GM12874 (cell line): ENCODE measurements at regions not wholly inside any gene's neighbourhood (a gene's known extent, or its start where the extent isn't known, plus 50 kb on each side); places are given as distances from the start of the nearest gene placed in this dataset.

Experiments used
- TF ChIP-seq, protein P1 (sequence below): IDR thresholded peaks from 2 replicates; pipeline ENCODE4 v1.5.1; 2011; ENCODE audit warnings: low read depth, mild to moderate bottlenecking, control low read depth, low read length, moderate library complexity; ENCODE audit not compliant: insufficient read depth

DNA sequence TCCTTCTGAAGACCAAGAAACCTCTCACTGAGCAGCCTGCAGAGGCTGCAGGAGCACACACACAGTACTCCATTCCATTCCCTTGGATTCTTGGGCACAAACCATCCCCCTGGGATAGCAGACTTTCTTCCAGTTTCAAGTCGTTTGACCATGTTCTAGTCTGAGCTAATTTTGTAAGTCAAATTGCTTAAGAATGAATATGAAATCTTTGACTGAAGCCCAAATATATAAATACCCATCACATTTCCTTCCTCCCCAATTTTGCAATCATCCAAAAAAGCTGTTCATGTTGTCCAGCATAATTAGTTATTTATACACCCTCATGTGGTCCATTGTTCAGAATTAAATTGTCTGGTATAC is 231.2 kb upstream of the TPRG1 start:
- TF ChIP-seq, protein P1, sequence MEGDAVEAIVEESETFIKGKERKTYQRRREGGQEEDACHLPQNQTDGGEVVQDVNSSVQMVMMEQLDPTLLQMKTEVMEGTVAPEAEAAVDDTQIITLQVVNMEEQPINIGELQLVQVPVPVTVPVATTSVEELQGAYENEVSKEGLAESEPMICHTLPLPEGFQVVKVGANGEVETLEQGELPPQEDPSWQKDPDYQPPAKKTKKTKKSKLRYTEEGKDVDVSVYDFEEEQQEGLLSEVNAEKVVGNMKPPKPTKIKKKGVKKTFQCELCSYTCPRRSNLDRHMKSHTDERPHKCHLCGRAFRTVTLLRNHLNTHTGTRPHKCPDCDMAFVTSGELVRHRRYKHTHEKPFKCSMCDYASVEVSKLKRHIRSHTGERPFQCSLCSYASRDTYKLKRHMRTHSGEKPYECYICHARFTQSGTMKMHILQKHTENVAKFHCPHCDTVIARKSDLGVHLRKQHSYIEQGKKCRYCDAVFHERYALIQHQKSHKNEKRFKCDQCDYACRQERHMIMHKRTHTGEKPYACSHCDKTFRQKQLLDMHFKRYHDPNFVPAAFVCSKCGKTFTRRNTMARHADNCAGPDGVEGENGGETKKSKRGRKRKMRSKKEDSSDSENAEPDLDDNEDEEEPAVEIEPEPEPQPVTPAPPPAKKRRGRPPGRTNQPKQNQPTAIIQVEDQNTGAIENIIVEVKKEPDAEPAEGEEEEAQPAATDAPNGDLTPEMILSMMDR: no peak

DNA sequence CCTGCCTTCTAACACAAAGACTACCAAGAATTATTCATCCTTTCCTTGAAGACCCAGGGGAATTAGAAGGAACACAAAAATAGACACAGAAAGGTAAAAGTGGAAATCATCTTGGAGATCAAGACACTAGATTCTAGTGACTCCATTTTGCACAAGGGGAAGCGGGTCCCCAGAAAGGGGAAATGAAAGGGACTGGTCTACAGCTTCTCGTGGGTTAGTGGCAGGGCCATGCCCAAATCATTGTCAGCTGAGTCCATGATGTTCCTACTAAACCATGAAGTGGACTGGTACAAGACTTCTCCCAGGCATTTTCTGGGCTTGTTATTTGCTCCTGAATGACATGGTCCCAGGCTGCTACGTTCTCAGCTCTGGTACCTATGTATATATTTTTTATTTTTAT is 230.7 kb upstream of the TPRG1 start:
- TF ChIP-seq, protein P1: no peak

DNA sequence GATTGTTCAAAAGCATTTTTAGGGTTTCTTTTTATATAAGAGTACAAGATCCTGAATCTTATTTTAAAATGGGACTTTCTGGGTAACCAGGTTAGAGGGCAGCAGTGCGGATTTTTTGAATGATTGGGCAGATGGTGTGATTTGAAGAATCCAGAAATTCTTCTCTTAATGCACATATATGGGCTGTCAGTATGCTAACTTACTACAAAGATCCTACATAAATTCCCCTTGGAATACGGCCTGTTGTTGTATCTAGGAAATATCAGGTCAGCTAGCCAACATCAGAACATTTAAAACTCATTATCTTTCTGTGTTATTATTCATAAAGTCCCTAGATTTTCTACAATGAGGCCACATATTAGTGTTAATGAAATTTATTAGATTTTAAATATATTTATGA is 229.6 kb upstream of the TPRG1 start:
- TF ChIP-seq, protein P1: no peak

DNA sequence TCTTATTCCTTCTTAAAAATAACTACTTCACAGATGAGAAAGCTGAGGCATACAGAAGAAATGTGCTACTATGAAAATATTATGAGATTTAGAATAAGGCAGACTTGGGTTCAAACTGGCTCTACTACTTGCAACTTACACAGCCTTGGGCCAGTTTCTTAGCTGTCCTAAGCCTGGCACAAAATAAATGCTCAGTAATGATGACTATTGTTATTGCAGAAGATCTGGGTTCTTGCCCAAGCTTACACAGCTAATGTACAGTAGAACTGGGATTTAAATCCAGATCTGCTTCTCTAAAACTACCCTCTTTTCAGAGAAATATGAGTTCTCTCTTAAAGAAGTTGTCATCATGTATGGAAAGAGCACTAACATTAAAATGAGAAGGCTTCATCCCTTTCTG is 228.2 kb upstream of the TPRG1 start:
- TF ChIP-seq, protein P1: no peak

DNA sequence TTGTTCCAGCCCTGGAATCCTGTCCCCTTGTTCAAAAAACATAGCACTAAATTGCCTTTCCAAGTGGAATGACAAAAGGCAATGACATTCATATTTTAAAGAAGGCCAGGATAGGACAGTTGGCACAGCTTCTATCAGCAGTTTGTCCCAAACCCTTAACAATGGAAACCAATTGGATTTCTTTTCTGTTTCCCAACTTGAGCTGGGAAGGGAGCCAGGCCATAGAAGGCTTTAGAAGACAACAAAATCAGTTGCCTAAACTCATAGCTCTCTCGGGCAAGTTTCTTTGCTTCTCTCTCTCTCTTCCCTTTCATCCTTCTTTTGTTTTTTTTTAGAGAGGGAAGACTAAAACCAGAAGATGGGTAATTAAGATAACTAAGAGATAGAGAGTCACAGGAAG is 227.7 kb upstream of the TPRG1 start:
- TF ChIP-seq, protein P1: no peak

DNA sequence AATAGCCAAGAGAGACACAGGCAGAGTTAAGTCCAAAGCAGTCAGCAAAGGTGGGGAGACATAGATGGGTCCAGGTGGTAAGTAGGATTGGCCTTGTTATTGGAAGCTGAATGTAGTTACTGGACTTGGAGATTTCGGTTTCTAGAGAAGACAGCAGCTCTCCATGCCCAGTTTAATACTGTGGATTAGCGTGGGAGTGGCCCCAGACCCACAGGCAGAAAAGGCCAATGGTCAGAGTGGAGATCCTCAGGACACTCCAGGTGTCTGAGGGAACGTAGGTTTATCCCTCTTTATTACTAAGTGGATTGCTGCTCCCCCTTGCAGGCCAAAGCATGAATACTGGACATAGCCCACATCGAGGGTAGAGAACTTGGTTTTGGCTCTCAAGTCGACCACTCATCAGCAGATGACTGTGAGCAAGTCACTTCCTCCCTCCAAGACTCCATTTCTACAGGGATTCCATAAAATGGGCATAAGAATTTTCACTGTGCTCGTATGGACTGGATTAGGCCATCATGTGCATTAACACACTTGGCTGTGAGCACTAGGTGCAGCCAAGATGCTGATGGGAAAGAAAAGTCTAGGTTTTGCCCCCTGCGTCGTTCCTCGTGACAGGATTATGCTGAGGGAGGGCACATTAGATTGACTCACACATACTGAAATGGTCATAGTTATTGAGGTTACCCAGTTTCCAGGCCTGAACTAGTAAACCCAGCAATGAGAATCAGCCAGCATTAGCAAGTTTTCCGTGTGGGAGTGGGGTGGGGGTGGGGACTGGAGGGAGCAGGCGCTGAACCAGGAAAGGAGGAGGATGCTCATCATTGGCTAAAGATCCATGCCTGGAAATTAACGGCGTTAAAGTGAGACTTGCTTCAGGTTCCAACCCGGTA is 225.2 kb upstream of the TPRG1 start:
- TF ChIP-seq, protein P1: no peak

DNA sequence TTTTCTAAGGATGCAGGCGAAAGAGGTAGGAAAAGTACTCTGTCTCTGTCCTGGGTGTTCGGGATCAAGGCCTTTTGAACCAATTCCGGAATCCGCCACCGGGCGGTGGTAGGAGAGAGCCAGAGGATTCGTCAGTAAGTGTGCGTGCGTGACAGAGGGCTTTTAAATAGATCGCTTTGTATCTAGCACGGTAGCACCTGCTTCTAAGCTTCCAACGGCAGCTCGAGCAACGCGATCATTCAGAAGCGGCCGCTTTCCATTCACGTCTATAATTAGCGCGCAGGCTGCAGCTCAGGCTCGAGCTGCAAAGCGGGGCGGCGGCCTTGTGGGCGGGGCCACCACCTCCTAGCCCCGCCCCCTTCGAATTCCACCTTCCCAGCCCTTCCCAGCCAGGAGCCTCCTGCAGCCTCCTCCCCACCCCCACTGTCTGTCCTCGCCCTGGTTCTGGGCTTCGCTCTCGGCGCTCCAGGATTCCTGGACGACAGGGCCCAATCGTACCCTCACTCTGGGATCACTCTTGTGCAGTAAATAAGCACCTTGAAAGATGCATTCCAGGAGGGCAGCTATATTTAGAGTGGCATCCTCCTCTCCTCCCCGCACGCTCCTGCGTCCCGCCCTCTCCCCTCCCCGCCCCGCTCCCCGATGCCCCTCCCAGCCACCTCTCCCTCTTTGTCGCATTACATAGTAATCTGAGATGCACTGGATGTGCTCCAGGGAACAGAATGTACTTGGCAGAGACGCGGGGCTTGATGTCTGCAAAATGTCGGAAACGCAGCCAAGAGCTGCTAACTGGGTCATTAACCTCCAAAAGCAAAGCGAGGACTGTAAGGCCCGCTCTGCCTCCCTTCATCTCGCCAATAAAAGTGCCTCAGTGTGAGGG is 224.1 kb upstream of the TPRG1 start:
- TF ChIP-seq, protein P1: no peak
